ENCODE measurements at regions not wholly inside any gene's neighbourhood (a gene's known extent, or its start where the extent isn't known, plus 50 kb on each side); places are given as distances from the start of the nearest gene placed in this dataset.

- H3K4me3 ChIP-seq (ENCODE audit: low read depth, low read length) = no peak overlapping the region
- no peak for TF ChIP-seq CTCF (conservative IDR thresholded peaks at IDR 0.05; ENCODE audit: low read depth, low read length)
Observed at GRCh38 chr7:136259074-136259473, 281.9 kb upstream of the MTPN start.

DNA sequence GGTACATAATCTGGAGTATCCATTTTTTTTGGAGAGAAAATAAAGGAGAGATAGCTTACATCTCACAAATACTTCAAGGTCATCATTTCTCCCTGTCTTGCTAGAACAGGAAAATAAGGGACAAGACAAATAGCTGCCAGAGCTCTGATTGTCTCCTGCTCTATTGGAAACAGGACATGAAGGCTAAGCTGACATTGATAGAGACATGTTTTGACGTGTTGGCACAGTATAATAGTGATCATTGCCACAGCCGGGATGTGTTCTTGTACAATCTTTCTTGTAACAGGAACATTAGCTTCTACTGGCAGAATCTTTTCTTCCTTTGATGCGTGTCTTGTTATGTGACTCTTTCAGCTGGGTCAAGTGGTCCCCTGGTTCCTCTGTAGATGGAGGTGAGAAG is 279.3 kb upstream of the MTPN start:
- no peak for DNase-seq (ENCODE audit: low read depth)
- TF ChIP-seq CTCF (conservative IDR thresholded peaks at IDR 0.05; ENCODE audit: low read depth, low read length) = no peak
- no peak overlapping the region for H3K4me3 ChIP-seq (ENCODE audit: low read depth, low read length)

More at GRCh38 chr7:136259074-136259473, 281.9 kb upstream of the MTPN start:
- DNase-seq (ENCODE audit: low read depth) = no peak

DNA sequence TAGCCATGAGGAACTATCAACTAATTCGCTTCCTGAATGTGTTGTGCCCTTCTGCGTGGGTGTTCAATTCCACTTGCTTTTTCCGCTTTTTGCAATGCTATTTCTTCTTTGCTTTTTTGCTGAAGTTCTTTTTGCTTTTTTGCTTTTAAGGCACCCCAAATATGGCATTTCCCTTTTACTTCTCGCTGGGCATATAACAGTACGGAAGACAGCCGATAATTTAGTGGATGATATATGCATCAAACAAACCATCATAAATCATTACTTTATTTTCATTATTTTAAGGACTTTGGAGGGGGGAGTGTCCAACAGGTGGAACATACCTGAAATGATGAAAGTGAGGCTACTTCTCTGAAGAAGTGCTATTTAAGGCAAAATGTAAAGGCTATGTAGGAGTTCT is 277.0 kb upstream of the MTPN start:
- no peak for DNase-seq (ENCODE audit: low read depth)
- H3K4me3 ChIP-seq (ENCODE audit: low read depth, low read length) = no peak overlapping the region
- no peak for TF ChIP-seq CTCF (conservative IDR thresholded peaks at IDR 0.05; ENCODE audit: low read depth, low read length)

GRCh38 chr7:136251826-136252225 is 274.7 kb upstream of the MTPN start:
- DNase-seq (ENCODE audit: low read depth) = no peak
- no peak overlapping the region for H3K4me3 ChIP-seq (ENCODE audit: low read depth, low read length)
- TF ChIP-seq CTCF (conservative IDR thresholded peaks at IDR 0.05; ENCODE audit: low read depth, low read length) = no peak

- H3K4me3 ChIP-seq (ENCODE audit: low read depth, low read length) = no peak overlapping the region
- DNase-seq (ENCODE audit: low read depth) = no peak
- TF ChIP-seq CTCF (conservative IDR thresholded peaks at IDR 0.05; ENCODE audit: low read depth, low read length) = no peak
Observed at GRCh38 chr7:136247211-136247610, 270.1 kb upstream of the MTPN start.

GRCh38 chr7:136245327-136246004 is 268.3 kb upstream of the MTPN start:
- no peak for DNase-seq (ENCODE audit: low read depth)
- no peak overlapping the region for H3K4me3 ChIP-seq (ENCODE audit: low read depth, low read length)
- no peak for TF ChIP-seq CTCF (conservative IDR thresholded peaks at IDR 0.05; ENCODE audit: low read depth, low read length)

DNA sequence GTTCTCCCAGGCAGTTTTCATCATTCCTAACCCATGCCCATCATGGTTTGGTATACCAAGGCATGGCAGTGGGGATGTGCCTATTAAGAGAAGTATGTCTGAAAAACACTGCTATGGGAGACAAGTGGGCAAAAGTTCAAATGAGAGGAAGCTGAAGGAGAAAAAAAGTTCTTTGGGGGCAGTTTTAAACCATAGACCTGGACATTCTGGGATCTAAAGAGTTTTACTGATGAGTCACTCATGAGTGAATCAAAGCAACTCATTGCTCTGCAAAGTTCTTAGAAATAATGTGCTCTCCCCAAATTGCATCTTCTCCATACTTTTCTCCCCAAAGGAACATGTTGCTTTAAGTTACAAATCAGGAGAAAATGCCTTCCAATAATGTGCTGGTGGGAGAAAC is 256.9 kb upstream of the MTPN start:
- TF ChIP-seq CTCF (conservative IDR thresholded peaks at IDR 0.05; ENCODE audit: low read depth, low read length) = no peak
- H3K4me3 ChIP-seq (ENCODE audit: low read depth, low read length) = no peak overlapping the region
- DNase-seq (ENCODE audit: low read depth) = no peak
